ENCODE measurements at regions not wholly inside any gene's neighbourhood (a gene's known extent, or its start where the extent isn't known, plus 50 kb on each side); places are given as distances from the start of the nearest gene placed in this dataset.

- TF ChIP-seq CTCF (IDR thresholded peaks at IDR 0.05) = no peak
- TF ChIP-seq POLR2A (IDR thresholded peaks at IDR 0.05) = no peak
These were observed 556.6 kb upstream of the ZNF804A start for GRCh38 chr2:184041777-184042176.

Measured in Peyer's patch (tissue), 4 donors.